ENCODE measurements at regions not wholly inside any gene's neighbourhood (a gene's known extent, or its start where the extent isn't known, plus 50 kb on each side); places are given as distances from the start of the nearest gene placed in this dataset.
A peak's percentile ranks its signal among the peaks of the same experiment; 100 is the strongest.

GRCh38 chr4:77430847-77431246 lies 174.8 kb upstream of the CXCL13 start:
- TF ChIP-seq ZFX (IDR thresholded peaks at IDR 0.05; ENCODE audit: borderline replicate concordance) (no peak), CTCF (IDR thresholded peaks at IDR 0.05) (no peak)
- H3K27ac ChIP-seq: no peak overlapping the region

GRCh38 chr4:77431546-77431945 lies 174.1 kb upstream of the CXCL13 start:
- H3K27ac ChIP-seq: no peak overlapping the region
- TF ChIP-seq CTCF (IDR thresholded peaks at IDR 0.05): no peak
- no peak for TF ChIP-seq ZFX (IDR thresholded peaks at IDR 0.05; ENCODE audit: borderline replicate concordance)

GRCh38 chr4:77432717-77433417 lies 172.8 kb upstream of the CXCL13 start:
- TF ChIP-seq ZFX (IDR thresholded peaks at IDR 0.05; ENCODE audit: borderline replicate concordance): no peak
- TF ChIP-seq CTCF (IDR thresholded peaks at IDR 0.05): no peak

GRCh38 chr4:77433418-77433733 lies 172.2 kb upstream of the CXCL13 start:
- no peak overlapping the region for H3K27ac ChIP-seq
- TF ChIP-seq ZFX (IDR thresholded peaks at IDR 0.05; ENCODE audit: borderline replicate concordance): no peak
- TF ChIP-seq CTCF (IDR thresholded peaks at IDR 0.05): peak; percentile 73

More at GRCh38 chr4:77432717-77433417, 172.8 kb upstream of the CXCL13 start:
- H3K27ac ChIP-seq: no peak overlapping the region

GRCh38 chr4:77434299-77435092 lies 171.1 kb upstream of the CXCL13 start:
- TF ChIP-seq CTCF (IDR thresholded peaks at IDR 0.05) (no peak), ZFX (IDR thresholded peaks at IDR 0.05; ENCODE audit: borderline replicate concordance) (no peak)
- H3K27ac ChIP-seq: no peak overlapping the region

GRCh38 chr4:77437079-77437478 lies 168.5 kb upstream of the CXCL13 start:
- no peak for TF ChIP-seq ZFX (IDR thresholded peaks at IDR 0.05; ENCODE audit: borderline replicate concordance)
- no peak for TF ChIP-seq CTCF (IDR thresholded peaks at IDR 0.05)
- H3K27ac ChIP-seq: no peak overlapping the region

- H3K27ac ChIP-seq: no peak overlapping the region
- no peak for TF ChIP-seq CTCF (IDR thresholded peaks at IDR 0.05)
- no peak for TF ChIP-seq ZFX (IDR thresholded peaks at IDR 0.05; ENCODE audit: borderline replicate concordance)
Measured at GRCh38 chr4:77438549-77438948, 167.1 kb upstream of the CXCL13 start.

Measured in 22Rv1 (cell line).